ENCODE measurements at regions not wholly inside any gene's neighbourhood (a gene's known extent, or its start where the extent isn't known, plus 50 kb on each side); places are given as distances from the start of the nearest gene placed in this dataset.

DNA sequence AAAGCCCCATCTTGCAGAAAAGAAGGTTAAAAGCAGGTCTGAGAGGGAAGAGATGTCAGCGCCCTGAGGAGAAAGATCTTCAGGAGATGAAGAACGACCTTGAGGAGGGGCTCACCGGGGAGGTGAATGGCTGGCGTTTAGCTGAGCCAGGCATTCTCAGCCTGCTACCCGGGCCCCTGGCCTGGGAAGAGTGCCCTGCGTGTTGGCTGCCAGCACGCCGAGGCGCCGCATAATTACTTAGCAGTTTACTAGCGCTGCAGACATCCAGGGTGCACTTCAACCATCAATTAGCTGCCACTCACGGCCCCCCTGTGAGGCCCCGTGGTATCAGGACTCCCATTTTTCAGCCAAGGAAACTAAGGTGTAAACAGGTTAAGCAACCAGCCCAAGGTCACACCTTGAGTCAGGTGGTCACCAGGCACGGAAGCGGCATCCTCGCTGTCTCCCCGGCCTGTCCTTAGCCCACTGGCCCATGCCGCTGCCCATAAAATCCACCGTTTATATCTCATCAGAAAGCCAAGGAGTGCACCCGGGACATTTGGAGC, 551.9 kb downstream of the BNC2 start:
- Histone ChIP-seq H3K27ac (no peak overlapping the region), H3K36me3 (no peaks in the 10 kb centered on the region), H3K4me3 (replicated peaks in 1 of 3) (no peak overlapping the region), H3K27me3 (no peaks in the 10 kb centered on the region), H3K9me3 (no peaks in the 10 kb centered on the region), H3K4me1 (no peaks in the 10 kb centered on the region)
- WGBS, 2 donors, result 91 to 95% methylated on average over 14 to 20 of the region's 20 CpGs
- TF ChIP-seq, protein P1, sequence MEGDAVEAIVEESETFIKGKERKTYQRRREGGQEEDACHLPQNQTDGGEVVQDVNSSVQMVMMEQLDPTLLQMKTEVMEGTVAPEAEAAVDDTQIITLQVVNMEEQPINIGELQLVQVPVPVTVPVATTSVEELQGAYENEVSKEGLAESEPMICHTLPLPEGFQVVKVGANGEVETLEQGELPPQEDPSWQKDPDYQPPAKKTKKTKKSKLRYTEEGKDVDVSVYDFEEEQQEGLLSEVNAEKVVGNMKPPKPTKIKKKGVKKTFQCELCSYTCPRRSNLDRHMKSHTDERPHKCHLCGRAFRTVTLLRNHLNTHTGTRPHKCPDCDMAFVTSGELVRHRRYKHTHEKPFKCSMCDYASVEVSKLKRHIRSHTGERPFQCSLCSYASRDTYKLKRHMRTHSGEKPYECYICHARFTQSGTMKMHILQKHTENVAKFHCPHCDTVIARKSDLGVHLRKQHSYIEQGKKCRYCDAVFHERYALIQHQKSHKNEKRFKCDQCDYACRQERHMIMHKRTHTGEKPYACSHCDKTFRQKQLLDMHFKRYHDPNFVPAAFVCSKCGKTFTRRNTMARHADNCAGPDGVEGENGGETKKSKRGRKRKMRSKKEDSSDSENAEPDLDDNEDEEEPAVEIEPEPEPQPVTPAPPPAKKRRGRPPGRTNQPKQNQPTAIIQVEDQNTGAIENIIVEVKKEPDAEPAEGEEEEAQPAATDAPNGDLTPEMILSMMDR (IDR thresholded peaks at IDR 0.05), result no peak
- TF ChIP-seq POLR2A (IDR thresholded peaks at IDR 0.05), result no peak
- intact Hi-C loops (cut with DNase I), result no loop called here
- DNase-seq, result no peak

DNA sequence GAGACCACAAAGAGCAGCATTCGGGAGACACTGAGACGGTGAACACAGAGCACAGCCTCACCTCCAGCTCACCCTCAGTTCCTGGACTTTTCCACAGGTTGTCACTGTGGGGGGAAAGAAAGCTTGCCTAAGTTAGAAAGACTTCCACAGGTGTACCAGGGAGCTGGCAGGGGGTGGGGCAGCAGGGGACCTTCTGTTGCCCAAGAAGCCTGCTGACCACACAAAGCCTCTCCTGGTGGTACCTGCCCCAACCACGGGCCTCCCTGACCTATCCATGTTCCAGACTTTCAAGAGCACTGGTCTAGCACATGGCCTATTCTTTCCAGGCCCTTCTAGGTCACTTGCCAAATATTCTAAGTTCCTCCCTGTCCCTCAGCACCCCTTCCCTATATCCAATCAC, 550.8 kb downstream of the BNC2 start:
- DNase-seq, result no peak
- Histone ChIP-seq H3K4me3 (replicated peaks in 1 of 3) (no peak overlapping the region), H3K27me3 (no peaks in the 10 kb centered on the region), H3K36me3 (no peaks in the 10 kb centered on the region), H3K9me3 (no peaks in the 10 kb centered on the region), H3K27ac (no peak overlapping the region), H3K4me1 (no peaks in the 10 kb centered on the region)
- no peak for TF ChIP-seq POLR2A (IDR thresholded peaks at IDR 0.05)
- TF ChIP-seq, protein P1 (IDR thresholded peaks at IDR 0.05), result no peak
- intact Hi-C loops (cut with DNase I), result no loop called here
- 96 to 100% methylated on average over 3 of the region's 3 CpGs for WGBS, 2 donors

GRCh38 chr9:16320338-16320902, 550.0 kb downstream of the BNC2 start:
- Histone ChIP-seq H3K27me3 (no peaks in the 10 kb centered on the region), H3K27ac (no peak overlapping the region), H3K9me3 (no peaks in the 10 kb centered on the region), H3K36me3 (no peaks in the 10 kb centered on the region), H3K4me1 (no peaks in the 10 kb centered on the region), H3K4me3 (replicated peaks in 1 of 3) (no peak overlapping the region)
- intact Hi-C loops (cut with DNase I), result no loop called here
- no peak for DNase-seq
- 99% methylated on average over 5 of the region's 5 CpGs for WGBS, 2 donors
- TF ChIP-seq, protein P1 (IDR thresholded peaks at IDR 0.05), result no peak
- no peak for TF ChIP-seq POLR2A (IDR thresholded peaks at IDR 0.05)

DNA sequence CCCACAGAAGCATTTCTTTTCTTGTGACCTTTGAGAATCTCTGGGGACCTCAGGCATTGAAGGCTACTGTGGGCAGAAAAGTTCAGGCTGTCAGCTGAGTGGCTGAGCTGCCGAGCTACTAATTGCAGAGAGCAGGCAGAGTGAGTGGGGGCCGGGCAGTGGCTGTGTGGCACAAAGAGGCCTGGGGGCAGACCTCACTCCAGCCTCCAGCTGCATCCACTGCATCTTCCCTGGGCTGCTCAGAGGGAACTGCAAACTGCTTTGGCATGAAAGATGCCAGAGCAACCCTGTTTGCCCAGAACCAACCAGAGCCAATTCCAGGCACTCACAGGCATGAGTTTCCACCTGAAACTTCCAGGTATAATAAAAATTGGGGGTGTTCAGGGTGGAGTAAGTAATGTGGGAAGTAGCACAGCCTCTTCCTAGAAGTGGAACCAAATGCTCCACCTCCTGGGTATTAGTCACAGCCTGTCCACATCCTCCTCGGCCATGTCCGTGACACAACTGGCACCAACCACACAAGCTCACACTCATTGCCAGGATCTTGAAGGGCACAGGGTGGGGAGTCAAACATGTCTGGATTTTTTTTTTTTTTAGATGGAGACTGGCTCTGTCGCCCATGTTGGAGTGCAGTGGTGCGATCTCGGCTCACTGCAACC, 548.9 kb downstream of the BNC2 start:
- no peak for TF ChIP-seq POLR2A (IDR thresholded peaks at IDR 0.05)
- TF ChIP-seq, protein P1 (IDR thresholded peaks at IDR 0.05), result no peak
- intact Hi-C loops (cut with DNase I), result no loop called here
- Histone ChIP-seq H3K4me3 (replicated peaks in 1 of 3) (no peak overlapping the region), H3K27me3 (no peaks in the 10 kb centered on the region), H3K36me3 (no peaks in the 10 kb centered on the region), H3K27ac (no peak overlapping the region), H3K4me1 (no peaks in the 10 kb centered on the region), H3K9me3 (no peaks in the 10 kb centered on the region)
- 74 to 79% methylated on average over 7 of the region's 7 CpGs for WGBS, 2 donors
- no peak for DNase-seq

GRCh38 chr9:16322849-16323248, 547.6 kb downstream of the BNC2 start:
- WGBS, 2 donors, result 74 to 89% methylated on average over 6 of the region's 6 CpGs
- intact Hi-C loops (cut with DNase I), result no loop called here
- Histone ChIP-seq H3K4me3 (replicated peaks in 1 of 3) (no peak overlapping the region), H3K27ac (no peak overlapping the region), H3K9me3 (no peaks in the 10 kb centered on the region), H3K36me3 (no peaks in the 10 kb centered on the region), H3K27me3 (no peaks in the 10 kb centered on the region), H3K4me1 (no peaks in the 10 kb centered on the region)
- DNase-seq, result no peak
- no peak for TF ChIP-seq POLR2A (IDR thresholded peaks at IDR 0.05)
